Liver (tissue), 8 donors: ENCODE measurements at regions not wholly inside any gene's neighbourhood (a gene's known extent, or its start where the extent isn't known, plus 50 kb on each side); places are given as distances from the start of the nearest gene placed in this dataset.

Experiments
- DNase-seq: peaks from one replicate; pipeline ENCODE4 v3.0.0-alpha.2; 2017; ENCODE audit warnings: low spot score
- H3K27ac ChIP-seq, 2 donors: one replicate each; pipeline ENCODE4 v1.7.0; 2013; ENCODE audit warnings: inconsistent platforms in 2 of 2, low read length in 2 of 2, control low read depth in 1 of 2, low read depth in 1 of 2, mild to moderate bottlenecking in 1 of 2
- H3K27me3 ChIP-seq, 4 donors: one replicate each; pipeline versions ENCODE4 v1.6.1 to v1.7.0; 2013; ENCODE audit warnings: low read length in 3 of 4, inconsistent platforms in 1 of 4, mild to moderate bottlenecking in 1 of 4, moderate library complexity in 1 of 4; ENCODE audit not compliant: control insufficient read depth in 4 of 4, insufficient read depth in 4 of 4
- H3K36me3 ChIP-seq, 4 donors: one replicate each; pipeline versions ENCODE4 v1.6.1 to v1.7.0; 2013; ENCODE audit warnings: low read length in 3 of 4, mild to moderate bottlenecking in 3 of 4, low read depth in 1 of 4, moderate library complexity in 1 of 4; ENCODE audit not compliant: control insufficient read depth in 4 of 4, insufficient read depth in 3 of 4
- H3K4me1 ChIP-seq, 4 donors: one replicate each; pipeline versions ENCODE4 v1.6.1 to v1.7.0; 2013; ENCODE audit warnings: low read length in 3 of 4, mild to moderate bottlenecking in 3 of 4, moderate library complexity in 1 of 4; ENCODE audit not compliant: control insufficient read depth in 4 of 4, insufficient read depth in 4 of 4
- H3K4me3 ChIP-seq, 3 donors: one replicate each; pipeline versions ENCODE4 v1.6.1 to v1.7.0; 2013; ENCODE audit warnings: low read length in 3 of 3, control low read depth in 1 of 3, low read depth in 1 of 3, mild to moderate bottlenecking in 1 of 3
- H3K9ac ChIP-seq, 2 donors: one replicate each; pipeline ENCODE4 v1.7.0; 2013; ENCODE audit warnings: low read length in 2 of 2, mild to moderate bottlenecking in 2 of 2, moderate library complexity in 2 of 2, control low read depth in 1 of 2, low read depth in 1 of 2
- H3K9me3 ChIP-seq, 4 donors: one replicate each; pipeline versions ENCODE4 v1.6.1 to v1.7.0; 2013; ENCODE audit warnings: low read length in 3 of 4; ENCODE audit not compliant: control insufficient read depth in 4 of 4
- EGR1 ChIP-seq, 2 donors: IDR thresholded peaks; 2 replicates each; pipeline ENCODE4 v1.6.1; 2016 to 2018; ENCODE audit warnings: antibody characterized with exemption in 2 of 2, low read depth in 2 of 2
- FOXA1 ChIP-seq: IDR thresholded peaks from 2 replicates; pipeline ENCODE4 v1.6.1; 2016; ENCODE audit warnings: antibody characterized with exemption
- FOXA2 ChIP-seq: IDR thresholded peaks from 2 replicates; pipeline ENCODE4 v1.6.1; 2016; ENCODE audit warnings: antibody characterized with exemption
- GABPA ChIP-seq, 2 donors: IDR thresholded peaks in 1 of 2; conservative IDR thresholded peaks in 1 of 2; 2 replicates each; pipeline ENCODE4 v1.6.1; 2016; ENCODE audit warnings: antibody characterized with exemption in 2 of 2, mild to moderate bottlenecking in 1 of 2, moderate library complexity in 1 of 2
- HNF4A ChIP-seq, 2 donors: conservative IDR thresholded peaks; 2 replicates each; pipeline ENCODE4 v1.6.1; 2016; ENCODE audit warnings: antibody characterized with exemption in 2 of 2, mild to moderate bottlenecking in 2 of 2
- HNF4G ChIP-seq: IDR thresholded peaks from 2 replicates; pipeline ENCODE4 v1.6.1; 2016; ENCODE audit warnings: antibody characterized with exemption
- JUND ChIP-seq, 2 donors: IDR thresholded peaks; 2 replicates each; pipeline ENCODE4 v1.6.1; 2016; ENCODE audit warnings: antibody characterized with exemption in 2 of 2
- NR2F2 ChIP-seq: IDR thresholded peaks from 2 replicates; pipeline ENCODE4 v1.6.1; 2016; ENCODE audit warnings: antibody characterized with exemption
- RAD21 ChIP-seq, 2 donors: IDR thresholded peaks; 2 replicates each; pipeline ENCODE4 v1.6.1; 2016; ENCODE audit warnings: antibody characterized with exemption in 2 of 2, mild to moderate bottlenecking in 2 of 2
- RXRA ChIP-seq, 2 donors: IDR thresholded peaks; 2 replicates each; pipeline ENCODE4 v1.6.1; 2017 to 2018; ENCODE audit warnings: antibody characterized with exemption in 2 of 2, mild to moderate bottlenecking in 1 of 2
- SP1 ChIP-seq: IDR thresholded peaks from 2 replicates; pipeline ENCODE4 v1.6.1; 2018; ENCODE audit warnings: antibody characterized with exemption, mild to moderate bottlenecking
- TAF1 ChIP-seq: conservative IDR thresholded peaks from 2 replicates; pipeline ENCODE4 v1.6.1; 2016; ENCODE audit warnings: antibody characterized with exemption, mild to moderate bottlenecking
- YY1 ChIP-seq: IDR thresholded peaks from 2 replicates; pipeline ENCODE4 v1.6.1; 2016; ENCODE audit warnings: antibody characterized with exemption, mild to moderate bottlenecking
- WGBS: extraction: QIAGEN DNeasy Blood & Tissue Kit; methylation state at CpG from one replicate; pipeline ENCODE4 v1.1.7; 2013; 5-methylcytosine and 5-hydroxymethylcytosine counted together
- TF ChIP-seq, protein P1 (sequence below): IDR thresholded peaks from 2 replicates; pipeline ENCODE4 v1.6.1; 2016; ENCODE audit warnings: antibody characterized with exemption
- TF ChIP-seq, protein P2 (sequence below): IDR thresholded peaks from 2 replicates; pipeline ENCODE4 v1.6.1; 2016; ENCODE audit warnings: antibody characterized with exemption
- TF ChIP-seq, protein P3 (sequence below): IDR thresholded peaks from 2 replicates; pipeline ENCODE4 v1.6.1; 2016; ENCODE audit warnings: antibody characterized with exemption, mild to moderate bottlenecking
- TF ChIP-seq, protein P4 (sequence below): IDR thresholded peaks from 2 replicates; pipeline ENCODE4 v1.6.1; 2016; ENCODE audit warnings: antibody characterized with exemption
- TF ChIP-seq, protein P5 (sequence below): fragments of 150-350 bp; IDR thresholded peaks from 2 replicates; pipeline ENCODE4 v1.5.1; 2017; ENCODE audit warnings: improper control_type of control experiment, low read depth, low read length; ENCODE audit not compliant: missing input control
- donor health status: healthy.
- donor health status: healthy.
- donor health status: healthy.
- donor health status: healthy.
- donor health status: healthy.

DNA sequence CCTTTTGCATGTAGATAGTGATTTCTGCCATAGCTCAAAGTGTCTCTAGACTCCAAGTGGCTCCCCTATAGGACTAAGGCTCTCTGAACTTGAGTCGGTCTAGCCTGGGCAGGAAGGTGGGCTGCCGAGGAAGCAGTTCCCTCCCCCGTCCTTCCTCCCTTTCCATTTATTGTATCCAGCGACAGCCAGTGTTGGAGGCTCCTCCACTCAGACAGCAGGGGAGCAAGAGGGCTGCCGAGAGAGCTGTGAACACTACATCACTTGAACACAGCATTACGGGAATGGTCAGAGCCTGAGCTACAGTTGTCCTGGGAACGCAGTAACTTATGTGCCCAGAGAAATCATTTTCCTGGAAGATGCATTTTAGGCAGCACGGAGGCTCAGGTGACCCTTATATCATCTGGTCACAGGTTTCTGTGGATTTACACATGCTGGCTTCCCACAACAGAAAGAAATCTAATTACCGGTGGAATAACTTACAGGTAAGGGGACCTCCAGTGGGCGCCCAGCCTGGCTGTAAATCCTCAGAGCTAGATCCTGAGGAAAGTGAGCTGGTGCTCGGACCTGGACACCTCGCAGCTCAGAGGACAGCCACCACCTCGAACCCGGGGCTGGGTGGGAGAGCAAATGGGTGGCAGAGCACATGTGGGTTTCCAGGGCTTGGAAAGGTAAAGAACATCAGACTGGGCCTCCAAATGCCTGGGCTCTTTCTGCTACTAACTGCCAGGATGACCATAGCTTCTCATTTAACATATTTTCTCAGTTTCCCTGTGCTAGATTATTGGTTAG is 197.1 kb downstream of the UACA start:
- DNase-seq = no peak
- H3K4me1 ChIP-seq = no peaks in the 10 kb centered on the region
- WGBS = 63% methylated on average over 14 of the region's 14 CpGs
- no peaks in the 10 kb centered on the region for H3K36me3 ChIP-seq
- no peaks in the 10 kb centered on the region for H3K27me3 ChIP-seq
- no peaks in the 10 kb centered on the region for H3K9me3 ChIP-seq
- H3K27ac ChIP-seq = no peak overlapping the region
- TF ChIP-seq FOXA1 (no peak), GABPA (IDR thresholded peaks at IDR 0.05 in 1 of 2, conservative IDR thresholded peaks at IDR 0.05 in 1 of 2) (no peak), JUND (IDR thresholded peaks at IDR 0.05) (no peak), NR2F2 (no peak), HNF4A (conservative IDR thresholded peaks at IDR 0.05) (no peak), HNF4G (no peak), EGR1 (IDR thresholded peaks at IDR 0.05; ENCODE audit: low read depth in 2 of 2) (no peak), SP1 (no peak), YY1 (no peak), RXRA (IDR thresholded peaks at IDR 0.05) (no peak), TAF1 (no peak), RAD21 (IDR thresholded peaks at IDR 0.05) (no peak), FOXA2 (no peak)
- TF ChIP-seq, protein P1, sequence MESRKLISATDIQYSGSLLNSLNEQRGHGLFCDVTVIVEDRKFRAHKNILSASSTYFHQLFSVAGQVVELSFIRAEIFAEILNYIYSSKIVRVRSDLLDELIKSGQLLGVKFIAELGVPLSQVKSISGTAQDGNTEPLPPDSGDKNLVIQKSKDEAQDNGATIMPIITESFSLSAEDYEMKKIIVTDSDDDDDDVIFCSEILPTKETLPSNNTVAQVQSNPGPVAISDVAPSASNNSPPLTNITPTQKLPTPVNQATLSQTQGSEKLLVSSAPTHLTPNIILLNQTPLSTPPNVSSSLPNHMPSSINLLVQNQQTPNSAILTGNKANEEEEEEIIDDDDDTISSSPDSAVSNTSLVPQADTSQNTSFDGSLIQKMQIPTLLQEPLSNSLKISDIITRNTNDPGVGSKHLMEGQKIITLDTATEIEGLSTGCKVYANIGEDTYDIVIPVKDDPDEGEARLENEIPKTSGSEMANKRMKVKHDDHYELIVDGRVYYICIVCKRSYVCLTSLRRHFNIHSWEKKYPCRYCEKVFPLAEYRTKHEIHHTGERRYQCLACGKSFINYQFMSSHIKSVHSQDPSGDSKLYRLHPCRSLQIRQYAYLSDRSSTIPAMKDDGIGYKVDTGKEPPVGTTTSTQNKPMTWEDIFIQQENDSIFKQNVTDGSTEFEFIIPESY = no peak
- TF ChIP-seq, protein P2, sequence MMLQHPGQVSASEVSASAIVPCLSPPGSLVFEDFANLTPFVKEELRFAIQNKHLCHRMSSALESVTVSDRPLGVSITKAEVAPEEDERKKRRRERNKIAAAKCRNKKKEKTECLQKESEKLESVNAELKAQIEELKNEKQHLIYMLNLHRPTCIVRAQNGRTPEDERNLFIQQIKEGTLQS = no peak
- TF ChIP-seq, protein P3, sequence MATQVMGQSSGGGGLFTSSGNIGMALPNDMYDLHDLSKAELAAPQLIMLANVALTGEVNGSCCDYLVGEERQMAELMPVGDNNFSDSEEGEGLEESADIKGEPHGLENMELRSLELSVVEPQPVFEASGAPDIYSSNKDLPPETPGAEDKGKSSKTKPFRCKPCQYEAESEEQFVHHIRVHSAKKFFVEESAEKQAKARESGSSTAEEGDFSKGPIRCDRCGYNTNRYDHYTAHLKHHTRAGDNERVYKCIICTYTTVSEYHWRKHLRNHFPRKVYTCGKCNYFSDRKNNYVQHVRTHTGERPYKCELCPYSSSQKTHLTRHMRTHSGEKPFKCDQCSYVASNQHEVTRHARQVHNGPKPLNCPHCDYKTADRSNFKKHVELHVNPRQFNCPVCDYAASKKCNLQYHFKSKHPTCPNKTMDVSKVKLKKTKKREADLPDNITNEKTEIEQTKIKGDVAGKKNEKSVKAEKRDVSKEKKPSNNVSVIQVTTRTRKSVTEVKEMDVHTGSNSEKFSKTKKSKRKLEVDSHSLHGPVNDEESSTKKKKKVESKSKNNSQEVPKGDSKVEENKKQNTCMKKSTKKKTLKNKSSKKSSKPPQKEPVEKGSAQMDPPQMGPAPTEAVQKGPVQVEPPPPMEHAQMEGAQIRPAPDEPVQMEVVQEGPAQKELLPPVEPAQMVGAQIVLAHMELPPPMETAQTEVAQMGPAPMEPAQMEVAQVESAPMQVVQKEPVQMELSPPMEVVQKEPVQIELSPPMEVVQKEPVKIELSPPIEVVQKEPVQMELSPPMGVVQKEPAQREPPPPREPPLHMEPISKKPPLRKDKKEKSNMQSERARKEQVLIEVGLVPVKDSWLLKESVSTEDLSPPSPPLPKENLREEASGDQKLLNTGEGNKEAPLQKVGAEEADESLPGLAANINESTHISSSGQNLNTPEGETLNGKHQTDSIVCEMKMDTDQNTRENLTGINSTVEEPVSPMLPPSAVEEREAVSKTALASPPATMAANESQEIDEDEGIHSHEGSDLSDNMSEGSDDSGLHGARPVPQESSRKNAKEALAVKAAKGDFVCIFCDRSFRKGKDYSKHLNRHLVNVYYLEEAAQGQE = no peak
- TF ChIP-seq, protein P4, sequence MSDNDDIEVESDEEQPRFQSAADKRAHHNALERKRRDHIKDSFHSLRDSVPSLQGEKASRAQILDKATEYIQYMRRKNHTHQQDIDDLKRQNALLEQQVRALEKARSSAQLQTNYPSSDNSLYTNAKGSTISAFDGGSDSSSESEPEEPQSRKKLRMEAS = no peak
- TF ChIP-seq, protein P5, sequence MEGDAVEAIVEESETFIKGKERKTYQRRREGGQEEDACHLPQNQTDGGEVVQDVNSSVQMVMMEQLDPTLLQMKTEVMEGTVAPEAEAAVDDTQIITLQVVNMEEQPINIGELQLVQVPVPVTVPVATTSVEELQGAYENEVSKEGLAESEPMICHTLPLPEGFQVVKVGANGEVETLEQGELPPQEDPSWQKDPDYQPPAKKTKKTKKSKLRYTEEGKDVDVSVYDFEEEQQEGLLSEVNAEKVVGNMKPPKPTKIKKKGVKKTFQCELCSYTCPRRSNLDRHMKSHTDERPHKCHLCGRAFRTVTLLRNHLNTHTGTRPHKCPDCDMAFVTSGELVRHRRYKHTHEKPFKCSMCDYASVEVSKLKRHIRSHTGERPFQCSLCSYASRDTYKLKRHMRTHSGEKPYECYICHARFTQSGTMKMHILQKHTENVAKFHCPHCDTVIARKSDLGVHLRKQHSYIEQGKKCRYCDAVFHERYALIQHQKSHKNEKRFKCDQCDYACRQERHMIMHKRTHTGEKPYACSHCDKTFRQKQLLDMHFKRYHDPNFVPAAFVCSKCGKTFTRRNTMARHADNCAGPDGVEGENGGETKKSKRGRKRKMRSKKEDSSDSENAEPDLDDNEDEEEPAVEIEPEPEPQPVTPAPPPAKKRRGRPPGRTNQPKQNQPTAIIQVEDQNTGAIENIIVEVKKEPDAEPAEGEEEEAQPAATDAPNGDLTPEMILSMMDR = no peak
- H3K4me3 ChIP-seq = no peak overlapping the region
- H3K9ac ChIP-seq = no peak overlapping the region
